ENCODE measurements at regions not wholly inside any gene's neighbourhood (a gene's known extent, or its start where the extent isn't known, plus 50 kb on each side); places are given as distances from the start of the nearest gene placed in this dataset. TPM values are rescaled to one million over a fixed set of nuclear protein-coding genes. Genes with fewer than 3 reads are reported as not detected.

- TF ChIP-seq POLR2AphosphoS5 (IDR thresholded peaks at IDR 0.05; ENCODE audit: insufficient read depth in 1 of 2, low read depth in 1 of 2), result no peak
- no peak for TF ChIP-seq CTCF (IDR thresholded peaks at IDR 0.05)
- TF ChIP-seq POLR2A (IDR thresholded peaks at IDR 0.05), result no peak
- Histone ChIP-seq H3K9me3 (no peaks in the 10 kb centered on the region), H3K4me1 (no peaks in the 10 kb centered on the region), H3K27ac (no peak overlapping the region), H3K4me3 (no peak overlapping the region), H3K36me3 (no peaks in the 10 kb centered on the region), H3K27me3 (no peaks in the 10 kb centered on the region)
- intact Hi-C loops (cut with DNase I), result no loop called here
- DNase-seq (ENCODE audit: extremely low spot score in 2 of 2), result no peak
Observed at GRCh38 chr3:59103552-59103951, 53.7 kb upstream of the CFAP20DC start.

- no peaks in the 10 kb centered on the region for H3K4me1 ChIP-seq
- H3K4me3 ChIP-seq, result no peak overlapping the region
- intact Hi-C loops (cut with DNase I), result no loop called here
- H3K9me3 ChIP-seq, result no peaks in the 10 kb centered on the region
- no peak overlapping the region for H3K27ac ChIP-seq
- TF ChIP-seq POLR2A (IDR thresholded peaks at IDR 0.05) (no peak), CTCF (IDR thresholded peaks at IDR 0.05) (no peak), POLR2AphosphoS5 (IDR thresholded peaks at IDR 0.05; ENCODE audit: insufficient read depth in 1 of 2, low read depth in 1 of 2) (no peak)
- no peaks in the 10 kb centered on the region for H3K36me3 ChIP-seq
- DNase-seq (ENCODE audit: extremely low spot score in 2 of 2), result no peak
- H3K27me3 ChIP-seq, result no peaks in the 10 kb centered on the region
Observed at GRCh38 chr3:59101231-59101736, 51.5 kb upstream of the CFAP20DC start.

Small RNA genes lying in the stretch of these regions (small RNA-seq; reads per million reads assigned to genes)
- gene RF00017, result not detected

All from vagina (tissue), 2 donors.